Spleen (tissue), 7 donors: ENCODE measurements at regions not wholly inside any gene's neighbourhood (a gene's known extent, or its start where the extent isn't known, plus 50 kb on each side); places are given as distances from the start of the nearest gene placed in this dataset.

Experiments
- CTCF ChIP-seq, 11 experiments: fragments of 200-600 bp in 7 of 11; fragments of 450-650 bp in 4 of 11; sonication (generic) in 4 of 11; IDR thresholded peaks in 8 of 11; conservative IDR thresholded peaks in 3 of 11; 1 replicate in 7 of 11; 2 replicates in 4 of 11; pipeline versions ENCODE4 v1.4.0 to v1.8.0; 2016 to 2021; ENCODE audit warnings: antibody characterized with exemption in 11 of 11, inconsistent platforms in 4 of 11, mild to moderate bottlenecking in 1 of 11
- POLR2A ChIP-seq, 3 donors: fragments of 450-650 bp; IDR thresholded peaks; one replicate each; pipeline ENCODE4 v1.5.1; 2017; ENCODE audit warnings: antibody characterized with exemption in 3 of 3, mild to moderate bottlenecking in 1 of 3
- POLR2AphosphoS5 ChIP-seq, 3 donors: sonication (generic); formaldehyde crosslinking; IDR thresholded peaks; one replicate each; pipeline ENCODE4 v1.5.1; 2017; ENCODE audit warnings: antibody characterized with exemption in 3 of 3
- donor health status: DM: no; HTN: no; CAD: no; lungs with moderate emphysema.
- donor health status: DM: no; HTN: no; CAD: no.
- donor health status: DM: no; HTN: no; CAD: no.

GRCh38 chr3:31196881-31197364 lies 302.5 kb upstream of the GADL1 start:
- TF ChIP-seq CTCF (IDR thresholded peaks at IDR 0.05 in 8 of 11, conservative IDR thresholded peaks at IDR 0.05 in 3 of 11) = no peak
- no peak for TF ChIP-seq POLR2A (IDR thresholded peaks at IDR 0.05)
- no peak for TF ChIP-seq POLR2AphosphoS5 (IDR thresholded peaks at IDR 0.05)
